SU-DHL-6 (cell line): ENCODE measurements at regions not wholly inside any gene's neighbourhood (a gene's known extent, or its start where the extent isn't known, plus 50 kb on each side); places are given as distances from the start of the nearest gene placed in this dataset.

Source experiments
- H2AFZ ChIP-seq: fragments of 200-600 bp; sonication (generic); 2 replicates; pipeline ENCODE4 v1.6.1; 2014; ENCODE audit warnings: low read depth, mild to moderate bottlenecking, moderate library complexity, mixed read lengths, antibody characterized with exemption, low read length; ENCODE audit not compliant: severe bottlenecking
- H3F3A ChIP-seq: fragments of 200-600 bp; shearing (Covaris generic); 2 replicates; pipeline ENCODE4 v1.6.0; 2016; ENCODE audit warnings: antibody characterized with exemption, mild to moderate bottlenecking; ENCODE audit not compliant: insufficient read depth
- H3K27ac ChIP-seq: fragments of 200-600 bp; sonication (generic); 2 replicates; pipeline ENCODE4 v1.5.1; 2016; ENCODE audit warnings: low read depth, mild to moderate bottlenecking, low read length, moderate library complexity, mixed read lengths
- H3K27me3 ChIP-seq: fragments of 200-600 bp; sonication (generic), shearing (Covaris generic); 2 replicates; pipeline ENCODE4 v1.6.0; 2014; ENCODE audit warnings: mild to moderate bottlenecking, low read length
- H3K36me3 ChIP-seq: fragments of 200-600 bp; sonication (generic); 2 replicates; pipeline ENCODE4 v1.6.1; 2014; ENCODE audit warnings: mild to moderate bottlenecking, low read length, mixed read lengths
- H3K4me2 ChIP-seq: fragments of 300-600, 200-600 bp; shearing (Covaris generic), sonication (generic); 2 replicates; pipeline ENCODE4 v1.6.0; 2014; ENCODE audit warnings: low read length, low read depth, mild to moderate bottlenecking; ENCODE audit not compliant: poor library complexity, severe bottlenecking
- H3K4me3 ChIP-seq: fragments of 200-600 bp; sonication (generic); 2 replicates; pipeline ENCODE4 v1.5.1; 2014; ENCODE audit warnings: antibody characterized with exemption, low read length, mild to moderate bottlenecking, mixed read lengths; ENCODE audit not compliant: insufficient read depth, poor library complexity, severe bottlenecking
- H3K79me2 ChIP-seq: fragments of 200-600 bp; sonication (generic); 2 replicates; pipeline ENCODE4 v1.6.1; 2014; ENCODE audit warnings: mild to moderate bottlenecking, low read length, moderate library complexity; ENCODE audit not compliant: insufficient read depth
- H3K9ac ChIP-seq: fragments of 200-600 bp; sonication (generic); 2 replicates; pipeline ENCODE4 v1.7.0; 2014; ENCODE audit warnings: mild to moderate bottlenecking, low read length
- H3K9me2 ChIP-seq: fragments of 200-600 bp; sonication (generic); replicated peaks from 2 replicates; pipeline ENCODE4 v1.6.1; 2014; ENCODE audit warnings: low read length; ENCODE audit not compliant: insufficient read depth
- H3K9me3 ChIP-seq: fragments of 200-600 bp; sonication (generic); 2 replicates; pipeline ENCODE4 v1.6.1; 2014; ENCODE audit warnings: low read length, mixed read lengths; ENCODE audit not compliant: insufficient read depth
- H4K20me1 ChIP-seq: fragments of 200-600 bp; sonication (generic); 2 replicates; pipeline ENCODE4 v1.6.1; 2014; ENCODE audit warnings: low read depth, mild to moderate bottlenecking, antibody characterized with exemption, low read length, moderate library complexity, mixed read lengths
- EZH2phosphoT487 ChIP-seq: fragments of 200-600 bp; sonication (generic), shearing (Covaris generic); conservative IDR thresholded peaks from 2 replicates; pipeline ENCODE4 v1.6.1; 2018; ENCODE audit warnings: mild to moderate bottlenecking, antibody characterized with exemption, low read length, moderate library complexity, mixed read lengths
- TF ChIP-seq, protein P1 (sequence below): fragments of 200-600 bp; sonication (generic); IDR thresholded peaks from one replicate; pipeline ENCODE4 v1.5.1; 2017; ENCODE audit warnings: antibody characterized with exemption, mild to moderate bottlenecking, low read length, moderate library complexity; ENCODE audit not compliant: insufficient read depth, poor library complexity, severe bottlenecking

DNA sequence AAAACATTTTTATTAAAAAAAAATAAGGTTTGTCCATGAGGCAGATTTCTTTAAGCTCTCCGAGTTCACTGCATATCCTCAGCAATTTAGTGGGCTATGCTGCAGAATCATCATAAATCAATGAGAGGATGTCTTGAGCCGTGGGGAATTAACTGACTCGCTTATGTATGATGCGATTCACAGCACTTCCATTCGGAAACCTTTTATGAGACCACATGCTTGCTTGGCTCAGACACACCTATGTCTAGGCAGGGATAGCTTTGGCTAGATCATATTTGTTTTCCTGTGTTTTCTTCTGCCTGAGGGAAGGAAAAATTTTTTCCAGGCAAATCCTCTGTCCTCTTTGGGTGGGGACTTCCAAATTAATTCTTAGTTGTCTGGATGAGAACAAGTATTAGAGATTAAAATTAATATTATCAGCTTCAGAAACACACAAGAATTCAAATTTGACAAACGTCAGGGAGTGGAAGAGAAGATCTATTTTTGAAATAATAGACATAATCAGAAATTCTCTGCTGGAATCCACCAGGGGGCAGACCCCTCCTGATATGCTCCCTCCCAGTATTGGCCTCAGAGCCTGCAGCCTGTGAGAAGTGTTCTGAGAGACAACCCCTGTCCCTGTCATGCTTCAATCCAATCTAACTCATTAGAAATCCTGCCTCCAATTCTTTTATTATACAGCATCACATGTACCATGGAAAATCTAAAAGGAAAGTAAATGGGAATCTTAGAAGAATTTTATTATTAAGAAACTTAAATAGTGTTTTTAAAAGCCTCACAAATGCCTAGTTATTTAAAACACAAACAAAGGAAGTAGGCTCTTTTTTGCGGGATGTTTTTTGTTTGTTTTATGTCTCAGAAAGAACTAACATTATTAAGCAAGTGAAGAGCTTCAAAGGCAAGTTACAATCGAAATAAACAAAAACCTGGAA, 345.1 kb upstream of the TACR3 start:
- H3K4me3 ChIP-seq, result no peak overlapping the region
- H3K4me2 ChIP-seq, result no peak overlapping the region
- no peak overlapping the region for H2AFZ ChIP-seq
- H3K9ac ChIP-seq, result no peak overlapping the region
- H4K20me1 ChIP-seq, result no peaks in the 10 kb centered on the region
- H3F3A ChIP-seq, result no peaks in the 10 kb centered on the region
- no peaks in the 10 kb centered on the region for H3K36me3 ChIP-seq
- no peak overlapping the region for H3K27ac ChIP-seq
- no peaks in the 10 kb centered on the region for H3K9me3 ChIP-seq
- no peaks in the 10 kb centered on the region for H3K9me2 ChIP-seq
- no peaks in the 10 kb centered on the region for H3K27me3 ChIP-seq
- no peaks in the 10 kb centered on the region for H3K79me2 ChIP-seq
- TF ChIP-seq EZH2phosphoT487, result no peak
- TF ChIP-seq, protein P1, sequence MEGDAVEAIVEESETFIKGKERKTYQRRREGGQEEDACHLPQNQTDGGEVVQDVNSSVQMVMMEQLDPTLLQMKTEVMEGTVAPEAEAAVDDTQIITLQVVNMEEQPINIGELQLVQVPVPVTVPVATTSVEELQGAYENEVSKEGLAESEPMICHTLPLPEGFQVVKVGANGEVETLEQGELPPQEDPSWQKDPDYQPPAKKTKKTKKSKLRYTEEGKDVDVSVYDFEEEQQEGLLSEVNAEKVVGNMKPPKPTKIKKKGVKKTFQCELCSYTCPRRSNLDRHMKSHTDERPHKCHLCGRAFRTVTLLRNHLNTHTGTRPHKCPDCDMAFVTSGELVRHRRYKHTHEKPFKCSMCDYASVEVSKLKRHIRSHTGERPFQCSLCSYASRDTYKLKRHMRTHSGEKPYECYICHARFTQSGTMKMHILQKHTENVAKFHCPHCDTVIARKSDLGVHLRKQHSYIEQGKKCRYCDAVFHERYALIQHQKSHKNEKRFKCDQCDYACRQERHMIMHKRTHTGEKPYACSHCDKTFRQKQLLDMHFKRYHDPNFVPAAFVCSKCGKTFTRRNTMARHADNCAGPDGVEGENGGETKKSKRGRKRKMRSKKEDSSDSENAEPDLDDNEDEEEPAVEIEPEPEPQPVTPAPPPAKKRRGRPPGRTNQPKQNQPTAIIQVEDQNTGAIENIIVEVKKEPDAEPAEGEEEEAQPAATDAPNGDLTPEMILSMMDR, result peak; percentile 15

DNA sequence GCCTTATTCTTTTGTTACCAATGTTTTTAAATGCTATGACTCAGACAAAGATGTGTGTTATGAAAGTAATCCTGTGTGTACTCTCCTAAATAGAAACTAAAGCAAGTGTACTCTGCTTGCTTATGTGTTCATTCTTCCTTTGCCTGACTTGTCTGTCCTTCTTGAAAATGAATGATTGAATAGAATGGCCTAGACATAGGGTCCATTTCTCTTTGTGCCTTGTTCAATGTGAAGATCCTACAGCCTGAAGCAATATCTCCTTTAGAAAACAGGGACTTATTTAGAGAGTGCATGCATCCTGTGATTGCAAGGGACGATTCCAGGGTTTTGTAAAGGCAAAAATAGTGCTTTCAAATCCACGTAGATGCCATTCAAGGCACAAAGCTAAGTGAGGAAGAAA, 343.6 kb upstream of the TACR3 start:
- no peaks in the 10 kb centered on the region for H3K9me3 ChIP-seq
- no peak overlapping the region for H3K9ac ChIP-seq
- no peak overlapping the region for H3K4me2 ChIP-seq
- no peak overlapping the region for H2AFZ ChIP-seq
- no peak overlapping the region for H3K4me3 ChIP-seq
- H3K36me3 ChIP-seq, result no peaks in the 10 kb centered on the region
- no peaks in the 10 kb centered on the region for H3K79me2 ChIP-seq
- no peak overlapping the region for H3K27ac ChIP-seq
- TF ChIP-seq EZH2phosphoT487, result no peak
- TF ChIP-seq, protein P1, result no peak
- H3K27me3 ChIP-seq, result no peaks in the 10 kb centered on the region
- no peaks in the 10 kb centered on the region for H3F3A ChIP-seq
- H4K20me1 ChIP-seq, result no peaks in the 10 kb centered on the region
- no peaks in the 10 kb centered on the region for H3K9me2 ChIP-seq

DNA sequence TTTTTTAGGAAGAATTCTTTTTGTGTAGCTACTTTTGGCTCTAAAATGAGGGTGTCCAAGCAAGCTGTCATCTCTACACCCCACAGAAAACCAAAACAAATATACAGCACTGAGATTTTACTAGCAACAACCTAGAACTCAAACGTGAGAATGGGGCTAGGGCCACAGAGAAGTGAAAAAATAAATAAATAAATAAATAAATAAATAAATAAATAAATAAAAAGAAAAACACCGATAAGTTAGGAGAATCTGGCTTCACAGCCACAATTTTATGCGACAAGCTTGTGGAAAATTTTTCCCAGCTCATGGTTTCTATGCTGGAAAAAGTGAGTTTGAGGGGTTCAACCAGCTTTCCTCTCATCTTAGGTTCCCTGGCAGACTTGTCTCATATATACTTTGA, 324.6 kb upstream of the TACR3 start:
- no peaks in the 10 kb centered on the region for H3K27me3 ChIP-seq

More for the DNA sequence above, 324.6 kb upstream of the TACR3 start:
- H4K20me1 ChIP-seq, result no peaks in the 10 kb centered on the region
- no peaks in the 10 kb centered on the region for H3K79me2 ChIP-seq
- no peak overlapping the region for H3K9ac ChIP-seq
- no peaks in the 10 kb centered on the region for H3K9me3 ChIP-seq
- no peak overlapping the region for H3K27ac ChIP-seq
- no peak overlapping the region for H2AFZ ChIP-seq
- H3F3A ChIP-seq, result no peaks in the 10 kb centered on the region
- TF ChIP-seq, protein P1, result no peak
- no peak for TF ChIP-seq EZH2phosphoT487
- no peaks in the 10 kb centered on the region for H3K9me2 ChIP-seq
- no peak overlapping the region for H3K4me3 ChIP-seq
- H3K36me3 ChIP-seq, result no peaks in the 10 kb centered on the region
- no peak overlapping the region for H3K4me2 ChIP-seq
